Activated gamma-delta T cell treated with Interleukin-2 at 50 U/mL for 16 hours (primary cell): ENCODE measurements at regions not wholly inside any gene's neighbourhood (a gene's known extent, or its start where the extent isn't known, plus 50 kb on each side); places are given as distances from the start of the nearest gene placed in this dataset.

ENCODE experiments used
- DNase-seq: peaks from one replicate; pipeline ENCODE4 v3.0.0-alpha.2; 2020

- DNase-seq = no peak
Observed at GRCh38 chr5:149441986-149442385, 62.9 kb upstream of the IL17B start.

DNA sequence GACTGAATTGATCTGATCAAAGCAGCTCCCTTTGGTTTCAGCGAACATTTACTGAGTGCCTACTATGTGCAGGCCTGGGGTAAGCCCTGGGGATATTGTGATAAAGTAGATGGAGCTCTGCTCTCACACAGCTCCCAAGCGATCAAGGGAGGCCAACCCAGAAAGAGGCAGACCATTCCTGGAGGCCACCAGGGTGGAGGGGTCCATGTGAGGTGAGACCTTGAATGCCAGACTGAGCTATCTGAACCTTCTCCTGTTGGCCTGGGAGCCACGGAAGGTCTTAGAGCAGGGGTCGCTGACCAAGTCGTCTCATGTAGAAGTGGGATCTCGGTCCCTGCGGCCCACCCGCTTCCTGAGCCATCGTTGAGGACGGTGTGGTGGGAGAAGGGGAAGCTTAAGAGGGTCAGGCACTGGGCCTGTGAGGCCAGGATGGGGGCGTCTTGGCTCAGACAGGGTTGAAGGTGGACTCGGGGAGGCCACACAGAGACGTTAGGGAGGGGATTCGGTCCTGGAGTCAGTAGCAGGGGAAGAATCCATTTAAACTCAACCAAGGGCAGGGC, 62.2 kb upstream of the IL17B start:
- DNase-seq = no peak

DNA sequence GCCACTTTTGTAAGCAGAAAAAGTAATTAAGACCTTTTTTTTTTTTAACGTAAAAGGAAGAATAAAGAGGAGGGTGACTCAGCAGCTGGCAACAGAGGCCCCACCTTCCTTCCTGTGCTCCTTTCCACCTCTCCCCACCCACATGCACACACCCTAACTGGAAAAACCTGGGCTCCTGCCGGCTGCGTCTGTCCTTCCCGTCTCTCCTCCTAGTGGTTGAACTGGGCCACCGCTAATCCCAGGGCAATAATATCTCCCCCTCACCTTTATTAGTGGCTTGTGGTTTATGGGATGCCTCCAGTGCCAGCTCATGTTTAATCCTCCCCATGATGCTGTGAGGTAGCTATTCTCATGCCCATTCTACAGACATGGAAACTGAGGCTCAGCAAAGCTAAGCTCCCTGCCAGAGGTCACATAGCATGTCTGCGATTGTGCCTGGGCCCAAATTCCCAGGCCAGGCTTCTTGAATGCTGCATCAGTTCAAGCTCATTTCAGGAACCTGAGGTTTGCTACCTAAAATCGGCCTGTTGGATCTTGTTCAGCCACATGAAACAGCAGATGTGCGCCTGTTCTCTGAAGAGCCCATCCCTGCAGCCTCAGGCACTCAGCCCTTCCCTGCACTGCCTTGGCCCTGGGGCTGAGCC, 60.9 kb upstream of the IL17B start:
- no peak for DNase-seq

- no peak for DNase-seq
Observed at GRCh38 chr5:149438711-149439132, 59.6 kb upstream of the IL17B start.

GRCh38 chr5:149438281-149438680, 59.2 kb upstream of the IL17B start:
- DNase-seq = no peak

GRCh38 chr5:149437391-149438040, 58.4 kb upstream of the IL17B start:
- DNase-seq = no peak

DNA sequence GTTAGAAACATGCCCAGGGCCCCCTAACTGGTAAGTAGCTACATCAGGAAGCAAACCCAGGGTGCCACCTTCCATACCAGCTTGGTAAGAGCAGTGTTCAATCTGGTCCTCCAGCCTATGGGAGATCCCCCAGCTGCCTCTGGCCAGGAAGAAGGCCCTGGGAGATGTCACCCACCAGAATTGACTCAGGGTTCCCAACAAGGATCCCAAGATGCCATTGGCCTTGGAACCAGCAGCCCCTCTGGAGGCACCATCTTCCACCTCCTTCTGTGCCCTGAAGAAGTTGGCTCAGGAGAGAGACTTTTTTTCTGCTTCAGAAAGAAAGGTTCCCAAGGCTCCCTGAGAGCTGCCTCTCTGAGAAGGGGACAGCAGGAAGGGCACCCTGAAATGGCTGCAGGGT, 56.6 kb upstream of the IL17B start:
- DNase-seq = no peak

DNA sequence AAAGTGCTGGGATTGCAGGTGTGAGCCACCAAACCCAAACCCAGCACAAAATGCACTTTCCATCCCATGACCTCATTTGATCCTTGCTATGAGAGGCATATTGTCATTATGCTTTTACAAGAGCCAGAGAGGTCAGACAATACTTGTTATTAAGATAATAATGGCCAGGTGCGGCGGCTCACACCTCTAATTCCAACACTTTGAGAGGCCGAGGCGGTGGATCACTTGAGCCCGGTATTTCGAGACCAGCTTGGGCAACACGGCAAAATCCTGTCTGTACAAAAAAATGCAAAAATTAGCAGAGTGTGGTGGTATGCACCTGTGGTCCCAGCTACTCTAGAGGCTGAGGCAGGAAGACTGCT, 55.9 kb upstream of the IL17B start:
- no peak for DNase-seq

DNA sequence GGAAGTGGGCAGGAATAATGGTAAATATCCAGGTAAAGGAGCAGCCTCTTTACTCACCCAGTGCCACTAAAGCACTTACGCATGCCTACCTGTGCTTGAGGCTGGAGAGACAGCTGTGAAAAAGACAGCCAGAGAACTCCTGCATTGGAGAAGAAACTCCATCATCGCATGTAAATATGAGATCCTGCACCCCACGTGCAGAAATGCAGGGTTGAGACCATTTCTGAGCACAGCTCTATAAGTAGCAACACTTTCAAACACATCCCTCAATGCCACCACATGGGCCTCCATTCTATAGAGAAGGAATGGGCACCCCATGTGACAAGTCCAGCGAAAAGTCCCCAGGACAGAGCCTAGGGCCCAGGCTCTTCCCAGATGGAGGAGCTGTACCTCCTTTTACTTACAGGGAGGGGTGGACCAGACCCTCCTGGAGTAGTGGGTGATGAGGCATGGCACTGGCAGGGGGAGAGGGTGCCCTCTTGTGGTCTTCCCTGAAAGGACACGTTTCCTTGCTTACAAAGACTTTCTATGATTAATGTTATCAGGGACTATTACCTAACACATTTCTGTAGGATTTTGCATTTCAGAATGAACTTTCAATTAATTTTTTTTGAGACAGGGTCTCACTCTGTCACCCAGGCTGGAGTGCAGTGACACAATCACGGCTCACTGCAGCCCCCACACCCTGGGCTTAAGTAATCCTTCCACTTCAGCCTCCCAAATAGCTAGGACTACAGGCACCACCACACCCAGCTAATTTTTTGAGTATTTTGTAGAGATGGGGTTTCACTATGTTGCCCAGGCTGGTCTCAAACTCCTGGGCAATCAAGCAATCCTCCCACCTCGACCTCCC, 55.3 kb upstream of the IL17B start:
- peak; percentile 46 for DNase-seq

DNA sequence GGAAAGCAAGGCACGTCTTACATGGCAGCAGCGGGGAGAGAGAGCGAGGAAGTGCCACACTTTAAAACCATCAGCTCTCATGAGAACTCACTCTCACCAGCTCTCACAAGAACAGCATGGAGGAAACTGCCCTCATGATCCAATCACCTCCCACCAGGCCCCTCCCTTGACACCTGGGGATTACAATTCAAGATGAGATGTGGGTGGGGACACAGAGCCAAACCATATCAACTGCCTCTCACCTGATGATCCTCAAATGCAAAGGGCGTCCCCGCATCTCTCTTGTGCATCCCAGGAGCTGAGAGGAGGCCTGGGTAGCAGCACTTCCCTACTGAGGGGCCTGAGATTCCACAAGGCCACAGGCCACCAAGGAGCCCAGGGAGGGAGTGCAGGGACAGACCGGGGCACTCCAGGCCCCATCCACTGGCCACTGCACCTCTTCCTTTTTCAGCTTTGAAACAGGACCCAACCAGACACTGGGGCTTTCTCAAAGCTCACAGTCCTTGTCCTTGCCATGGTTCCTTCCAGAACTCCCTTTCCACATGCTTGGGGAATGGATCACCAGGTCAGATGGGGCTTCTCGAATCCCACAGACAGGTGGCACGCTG, 54.5 kb upstream of the IL17B start:
- no peak for DNase-seq

DNA sequence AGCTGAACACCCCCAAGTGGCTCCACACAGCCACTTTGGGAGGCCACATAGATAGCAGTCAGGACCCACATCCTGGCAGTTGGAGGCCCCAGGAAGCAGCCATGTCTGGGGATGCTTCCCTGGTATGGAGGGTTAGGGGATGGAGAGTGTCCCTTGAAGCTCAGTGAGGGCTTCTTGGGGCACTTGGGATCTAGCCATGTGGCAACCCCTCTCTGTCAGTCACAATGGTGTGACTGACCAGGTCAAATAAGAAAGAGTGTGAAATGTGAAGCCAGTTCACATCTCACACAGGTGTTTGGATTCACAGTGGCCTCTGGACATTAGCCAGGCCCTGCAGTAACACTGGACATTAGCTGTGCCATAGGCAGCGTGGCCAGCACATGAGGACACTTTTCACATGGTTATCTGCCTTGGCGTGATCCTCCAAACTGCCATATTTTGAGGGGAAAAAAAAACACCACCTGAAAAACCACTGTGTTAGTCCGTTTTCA, 53.9 kb upstream of the IL17B start:
- no peak for DNase-seq

- no peak for DNase-seq
Observed at GRCh38 chr5:149432376-149432775, 53.3 kb upstream of the IL17B start.

DNA sequence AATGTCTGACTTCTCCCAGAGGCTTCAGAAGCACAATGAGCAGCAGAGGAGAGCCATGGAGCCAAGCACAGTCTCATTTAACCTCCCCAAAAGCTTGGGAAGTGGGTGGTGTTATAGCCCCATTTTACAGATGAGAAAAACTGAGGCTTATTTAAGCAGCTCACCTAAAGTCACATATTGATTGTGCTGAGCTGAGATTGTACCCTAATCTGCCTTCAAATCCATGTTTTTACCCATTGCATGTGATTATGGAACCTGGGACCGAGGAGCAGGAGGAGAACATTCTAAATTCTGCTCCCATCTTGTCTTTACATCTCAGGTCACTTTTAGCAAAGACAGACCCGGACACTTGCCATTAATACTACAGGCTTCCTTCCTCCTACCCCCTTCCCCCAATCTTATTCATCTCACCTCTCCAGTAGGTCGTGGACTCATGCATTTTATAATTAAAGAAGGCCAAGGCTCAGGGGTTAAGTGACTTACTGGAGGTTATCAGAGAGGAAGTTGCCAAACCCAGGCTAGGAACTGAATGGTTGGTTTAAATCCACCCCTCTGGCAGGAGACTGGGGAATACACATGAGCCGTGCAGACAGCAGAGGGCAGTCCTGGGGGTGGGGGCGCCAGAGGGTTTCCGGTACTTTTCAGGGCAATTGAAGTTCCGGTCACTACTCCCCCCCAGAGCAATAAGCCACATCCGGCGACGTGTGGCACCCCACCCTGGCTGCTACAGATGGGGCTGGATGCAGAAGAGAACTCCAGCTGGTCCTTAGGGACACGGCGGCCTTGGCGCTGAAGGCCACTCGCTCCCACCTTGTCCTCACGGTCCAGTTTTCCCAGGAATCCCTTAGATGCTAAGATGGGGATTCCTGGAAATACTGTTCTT, 51.0 kb upstream of the IL17B start:
- no peak for DNase-seq
